ENCODE measurements at regions not wholly inside any gene's neighbourhood (a gene's known extent, or its start where the extent isn't known, plus 50 kb on each side); places are given as distances from the start of the nearest gene placed in this dataset.
"Not testable (repeated sequence)": the region's sequence is repeated elsewhere in the genome, so short reads cannot be mapped to it uniquely, and the experiment has no call there.

- peaks cover 13 to 36% of the 10 kb centered on the region in 2 donors for H3K27me3 Mint-ChIP-seq
- H3K9me3 ChIP-seq (ENCODE audit: control insufficient read depth in 1 of 2, low read length in 2 of 2), result no peaks in the 10 kb centered on the region
- H3K27ac Mint-ChIP-seq, result no peak overlapping the region
- intact Hi-C loops (cut with micrococcal nuclease), result no loop called here
- ChIA-PET CTCF (ENCODE audit: partially characterized antibody) (no interaction called here), POLR2A (ENCODE audit: partially characterized antibody) (no interaction called here)
- no peaks in the 10 kb centered on the region for H3K4me1 Mint-ChIP-seq
- H3K4me3 Mint-ChIP-seq, result no peak overlapping the region
- DNase-seq, result no peak
- no peak overlapping the region for H3K4me3 ChIP-seq (ENCODE audit: low read length in 2 of 2)
- H3K36me3 ChIP-seq (ENCODE audit: insufficient read depth, low read length), result no peaks in the 10 kb centered on the region
- peaks cover 0 to 2% (median 0%) of the 10 kb centered on the region in 8 donors for H3K9me3 Mint-ChIP-seq
- H3K36me3 Mint-ChIP-seq, result no peaks in the 10 kb centered on the region
- no peaks in the 10 kb centered on the region for H3K27me3 ChIP-seq (ENCODE audit: insufficient read depth, low read length)
- H3K27ac ChIP-seq (ENCODE audit: low read depth, low read length), result no peak overlapping the region
- no peaks in the 10 kb centered on the region for H3K4me1 ChIP-seq (ENCODE audit: insufficient read depth, low read length)
Observed at GRCh38 chr9:126169736-126170135, 156.9 kb upstream of the MVB12B start.

GRCh38 chr9:126170286-126170823 is 156.3 kb upstream of the MVB12B start:
- H3K4me3 ChIP-seq (ENCODE audit: low read length in 2 of 2), result no peak overlapping the region
- H3K36me3 Mint-ChIP-seq, result no peaks in the 10 kb centered on the region
- CTCF ChIA-PET (ENCODE audit: partially characterized antibody), result no interaction called here
- POLR2A ChIA-PET (ENCODE audit: partially characterized antibody), result no interaction called here
- H3K27me3 ChIP-seq (ENCODE audit: insufficient read depth, low read length), result no peaks in the 10 kb centered on the region
- H3K9me3 Mint-ChIP-seq, result peaks cover 0 to 8% (median 4%) of the 10 kb centered on the region in 8 donors
- DNase-seq, result no peak
- H3K4me1 ChIP-seq (ENCODE audit: insufficient read depth, low read length), result no peaks in the 10 kb centered on the region
- intact Hi-C loops (cut with micrococcal nuclease), result no loop called here
- no peak overlapping the region for H3K27ac ChIP-seq (ENCODE audit: low read depth, low read length)
- H3K36me3 ChIP-seq (ENCODE audit: insufficient read depth, low read length), result no peaks in the 10 kb centered on the region
- no peaks in the 10 kb centered on the region for H3K4me1 Mint-ChIP-seq
- H3K9me3 ChIP-seq (ENCODE audit: control insufficient read depth in 1 of 2, low read length in 2 of 2), result no peaks in the 10 kb centered on the region
- H3K27me3 Mint-ChIP-seq, result peaks cover 15 to 34% of the 10 kb centered on the region in 2 donors
- no peak overlapping the region for H3K4me3 Mint-ChIP-seq
- H3K27ac Mint-ChIP-seq, result no peak overlapping the region

DNA sequence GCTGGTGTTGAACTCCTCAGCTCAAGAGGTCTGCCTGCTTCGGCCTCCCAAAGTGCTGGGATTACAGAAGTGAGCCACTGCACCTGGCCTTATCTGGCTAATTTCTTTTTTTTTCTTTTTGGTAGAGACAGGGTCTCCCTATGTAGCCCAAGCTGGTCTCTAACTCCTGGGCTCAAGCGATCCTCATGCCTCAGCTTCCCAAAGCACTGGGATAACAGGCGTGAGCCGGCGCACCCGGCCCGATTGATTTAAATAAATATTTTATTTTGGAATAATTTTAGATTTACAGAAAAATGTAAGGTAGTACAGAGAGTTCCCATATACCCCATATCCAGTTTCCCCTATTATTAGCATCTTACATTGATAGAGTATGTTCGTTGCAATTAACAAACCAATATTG is 155.0 kb upstream of the MVB12B start:
- Histone ChIP-seq H3K27me3 (ENCODE audit: insufficient read depth, low read length) (no peaks in the 10 kb centered on the region), H3K9me3 (ENCODE audit: control insufficient read depth in 1 of 2, low read length in 2 of 2) (no peaks in the 10 kb centered on the region), H3K36me3 (ENCODE audit: insufficient read depth, low read length) (no peaks in the 10 kb centered on the region), H3K4me3 (ENCODE audit: low read length in 2 of 2) (no peak overlapping the region), H3K27ac (ENCODE audit: low read depth, low read length) (no peak overlapping the region), H3K4me1 (ENCODE audit: insufficient read depth, low read length) (no peaks in the 10 kb centered on the region)
- CTCF ChIA-PET (ENCODE audit: partially characterized antibody), result no interaction called here
- no peak overlapping the region for H3K27ac Mint-ChIP-seq
- DNase-seq, result no peak
- intact Hi-C loops (cut with micrococcal nuclease), result no loop called here
- H3K4me1 Mint-ChIP-seq, result no peaks in the 10 kb centered on the region
- H3K27me3 Mint-ChIP-seq, result peaks cover 11 to 27% of the 10 kb centered on the region in 2 donors
- H3K9me3 Mint-ChIP-seq, result peaks cover 3 to 13% (median 6%) of the 10 kb centered on the region in 8 donors
- POLR2A ChIA-PET (ENCODE audit: partially characterized antibody), result no interaction called here
- no peaks in the 10 kb centered on the region for H3K36me3 Mint-ChIP-seq
- H3K4me3 Mint-ChIP-seq, result no peak overlapping the region

DNA sequence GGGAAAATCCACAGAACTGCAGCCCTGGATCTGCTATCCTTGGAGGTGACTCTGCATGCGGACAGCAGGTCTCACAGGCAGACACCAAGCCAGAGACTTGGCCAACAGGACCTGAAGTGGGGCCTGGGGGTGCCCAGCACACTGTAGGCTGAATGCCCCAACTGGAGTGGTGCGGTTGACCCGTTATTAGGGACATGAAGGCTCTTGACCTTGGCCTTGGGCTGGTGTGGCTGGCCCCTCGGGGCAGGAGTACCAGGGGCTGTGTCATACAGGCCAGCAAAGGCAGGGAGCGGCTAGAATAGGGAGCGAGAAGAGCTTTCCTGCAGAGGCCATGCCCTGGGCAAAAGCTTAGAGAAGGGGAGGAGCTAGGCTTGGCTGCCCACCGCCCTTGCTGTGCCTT is 153.2 kb upstream of the MVB12B start:
- no peak for DNase-seq
- Histone ChIP-seq H3K36me3 (ENCODE audit: insufficient read depth, low read length) (no peaks in the 10 kb centered on the region), H3K9me3 (ENCODE audit: control insufficient read depth in 1 of 2, low read length in 2 of 2) (no peaks in the 10 kb centered on the region), H3K4me1 (ENCODE audit: insufficient read depth, low read length) (no peaks in the 10 kb centered on the region), H3K27me3 (ENCODE audit: insufficient read depth, low read length) (no peaks in the 10 kb centered on the region), H3K4me3 (ENCODE audit: low read length in 2 of 2) (no peak overlapping the region), H3K27ac (ENCODE audit: low read depth, low read length) (no peak overlapping the region)
- intact Hi-C loops (cut with micrococcal nuclease), result no loop called here
- Mint-ChIP-seq H3K4me1 (no peaks in the 10 kb centered on the region), H3K9me3 (peaks cover 3 to 13% (median 6%) of the 10 kb centered on the region in 8 donors), H3K27ac (no peak overlapping the region), H3K4me3 (no peak overlapping the region), H3K27me3 (peaks cover 8 to 16% of the 10 kb centered on the region in 2 donors), H3K36me3 (no peaks in the 10 kb centered on the region)
- ChIA-PET POLR2A (ENCODE audit: partially characterized antibody) (no interaction called here), CTCF (ENCODE audit: partially characterized antibody) (no interaction called here)

- no peaks in the 10 kb centered on the region for H3K36me3 Mint-ChIP-seq
- DNase-seq, result no peak
- H3K36me3 ChIP-seq (ENCODE audit: insufficient read depth, low read length), result no peaks in the 10 kb centered on the region
- H3K27ac ChIP-seq (ENCODE audit: low read depth, low read length), result no peak overlapping the region
- H3K4me3 Mint-ChIP-seq, result no peak overlapping the region
- no peaks in the 10 kb centered on the region for H3K9me3 ChIP-seq (ENCODE audit: control insufficient read depth in 1 of 2, low read length in 2 of 2)
- H3K4me1 Mint-ChIP-seq, result no peaks in the 10 kb centered on the region
- ChIA-PET CTCF (ENCODE audit: partially characterized antibody) (no interaction called here), POLR2A (ENCODE audit: partially characterized antibody) (no interaction called here)
- no peak overlapping the region for H3K27ac Mint-ChIP-seq
- no peaks in the 10 kb centered on the region for H3K4me1 ChIP-seq (ENCODE audit: insufficient read depth, low read length)
- no peaks in the 10 kb centered on the region for H3K27me3 ChIP-seq (ENCODE audit: insufficient read depth, low read length)
- no peak overlapping the region for H3K4me3 ChIP-seq (ENCODE audit: low read length in 2 of 2)
- peaks cover 3 to 13% (median 6%) of the 10 kb centered on the region in 8 donors for H3K9me3 Mint-ChIP-seq
- intact Hi-C loops (cut with micrococcal nuclease), result no loop called here
- peaks cover 9 to 16% of the 10 kb centered on the region in 2 donors for H3K27me3 Mint-ChIP-seq
Observed at GRCh38 chr9:126173929-126174328, 152.7 kb upstream of the MVB12B start.

GRCh38 chr9:126183266-126183665 is 143.4 kb upstream of the MVB12B start:
- H3K27me3 Mint-ChIP-seq, result peaks cover 42 to 47% of the 10 kb centered on the region in 2 donors
- intact Hi-C loops (cut with micrococcal nuclease), result no loop called here
- DNase-seq, result no peak
- H3K27me3 ChIP-seq (ENCODE audit: insufficient read depth, low read length), result peaks cover 8% of the 10 kb centered on the region
- no peak overlapping the region for H3K27ac ChIP-seq (ENCODE audit: low read depth, low read length)
- no peaks in the 10 kb centered on the region for H3K36me3 ChIP-seq (ENCODE audit: insufficient read depth, low read length)
- no peak overlapping the region for H3K27ac Mint-ChIP-seq
- no peaks in the 10 kb centered on the region for H3K4me1 Mint-ChIP-seq
- no peak overlapping the region for H3K4me3 ChIP-seq (ENCODE audit: low read length in 2 of 2)
- H3K9me3 ChIP-seq (ENCODE audit: control insufficient read depth in 1 of 2, low read length in 2 of 2), result no peaks in the 10 kb centered on the region
- H3K36me3 Mint-ChIP-seq, result peaks cover 0 to 5% of the 10 kb centered on the region in 2 donors
- H3K4me3 Mint-ChIP-seq, result no peak overlapping the region
- H3K4me1 ChIP-seq (ENCODE audit: insufficient read depth, low read length), result no peaks in the 10 kb centered on the region
- POLR2A ChIA-PET (ENCODE audit: partially characterized antibody), result no interaction called here
- CTCF ChIA-PET (ENCODE audit: partially characterized antibody), result no interaction called here
- H3K9me3 Mint-ChIP-seq, result peaks cover 0 to 28% (median 20%) of the 10 kb centered on the region in 8 donors

GRCh38 chr9:126190994-126191393 is 135.6 kb upstream of the MVB12B start:
- H3K9me3 ChIP-seq (ENCODE audit: control insufficient read depth in 1 of 2, low read length in 2 of 2); H3K27me3 ChIP-seq (ENCODE audit: insufficient read depth, low read length); H3K4me3 ChIP-seq (ENCODE audit: low read length in 2 of 2); H3K4me1 ChIP-seq (ENCODE audit: insufficient read depth, low read length); H3K27ac ChIP-seq (ENCODE audit: low read depth, low read length); H3K27ac Mint-ChIP-seq; H3K36me3 ChIP-seq (ENCODE audit: insufficient read depth, low read length); H3K4me3 Mint-ChIP-seq; H3K4me1 Mint-ChIP-seq; CTCF ChIA-PET (ENCODE audit: partially characterized antibody); POLR2A ChIA-PET (ENCODE audit: partially characterized antibody); H3K36me3 Mint-ChIP-seq; DNase-seq; intact Hi-C loops (cut with micrococcal nuclease): not testable (repeated sequence)
- H3K27me3 Mint-ChIP-seq, result peaks cover 10 to 23% of the 10 kb centered on the region in 2 donors
- H3K9me3 Mint-ChIP-seq, result peaks cover 0 to 13% (median 3%) of the 10 kb centered on the region in 8 donors

DNA sequence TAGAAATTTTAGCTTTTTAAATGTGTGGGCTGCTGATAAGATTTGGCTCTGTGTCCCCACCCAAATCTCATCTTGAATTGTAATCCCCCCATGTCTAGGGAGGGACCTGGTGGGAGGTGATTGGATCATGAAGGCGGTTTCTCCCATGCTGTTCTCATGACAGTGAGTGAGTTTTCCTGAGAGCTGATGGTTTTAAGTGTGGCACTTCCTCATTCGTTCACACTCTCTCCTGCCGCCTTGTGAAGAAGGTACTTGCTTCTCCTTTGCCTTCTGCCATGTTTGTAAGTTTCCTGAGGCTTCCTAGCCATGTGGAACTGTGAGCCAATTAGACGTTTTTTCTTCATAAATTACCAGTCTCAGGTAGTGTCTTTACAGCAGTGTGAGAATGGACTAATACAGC is 127.8 kb upstream of the MVB12B start:
- intact Hi-C loops (cut with micrococcal nuclease), result no loop called here
- no peak for DNase-seq
- no peaks in the 10 kb centered on the region for H3K36me3 ChIP-seq (ENCODE audit: insufficient read depth, low read length)
- H3K4me3 ChIP-seq (ENCODE audit: low read length in 2 of 2), result no peak overlapping the region
- no peaks in the 10 kb centered on the region for H3K9me3 ChIP-seq (ENCODE audit: control insufficient read depth in 1 of 2, low read length in 2 of 2)
- Mint-ChIP-seq H3K36me3 (no peaks in the 10 kb centered on the region), H3K4me1 (no peaks in the 10 kb centered on the region), H3K27ac (no peak overlapping the region), H3K4me3 (no peak overlapping the region), H3K27me3 (peaks cover 29 to 42% of the 10 kb centered on the region in 2 donors), H3K9me3 (peaks cover 0 to 8% (median 2%) of the 10 kb centered on the region in 8 donors)
- H3K27ac ChIP-seq (ENCODE audit: low read depth, low read length), result no peak overlapping the region
- CTCF ChIA-PET (ENCODE audit: partially characterized antibody), result no interaction called here
- H3K4me1 ChIP-seq (ENCODE audit: insufficient read depth, low read length), result no peaks in the 10 kb centered on the region
- POLR2A ChIA-PET (ENCODE audit: partially characterized antibody), result no interaction called here
- peaks cover 4% of the 10 kb centered on the region for H3K27me3 ChIP-seq (ENCODE audit: insufficient read depth, low read length)

All from CD4-positive, alpha-beta memory T cell (primary cell).